ENCODE measurements at regions not wholly inside any gene's neighbourhood (a gene's known extent, or its start where the extent isn't known, plus 50 kb on each side); places are given as distances from the start of the nearest gene placed in this dataset.

- TF ChIP-seq POLR2A (IDR thresholded peaks at IDR 0.05) (no peak), POLR2AphosphoS5 (IDR thresholded peaks at IDR 0.05; ENCODE audit: insufficient read depth in 1 of 2, low read depth in 1 of 2) (no peak)
- TF ChIP-seq, protein P1, sequence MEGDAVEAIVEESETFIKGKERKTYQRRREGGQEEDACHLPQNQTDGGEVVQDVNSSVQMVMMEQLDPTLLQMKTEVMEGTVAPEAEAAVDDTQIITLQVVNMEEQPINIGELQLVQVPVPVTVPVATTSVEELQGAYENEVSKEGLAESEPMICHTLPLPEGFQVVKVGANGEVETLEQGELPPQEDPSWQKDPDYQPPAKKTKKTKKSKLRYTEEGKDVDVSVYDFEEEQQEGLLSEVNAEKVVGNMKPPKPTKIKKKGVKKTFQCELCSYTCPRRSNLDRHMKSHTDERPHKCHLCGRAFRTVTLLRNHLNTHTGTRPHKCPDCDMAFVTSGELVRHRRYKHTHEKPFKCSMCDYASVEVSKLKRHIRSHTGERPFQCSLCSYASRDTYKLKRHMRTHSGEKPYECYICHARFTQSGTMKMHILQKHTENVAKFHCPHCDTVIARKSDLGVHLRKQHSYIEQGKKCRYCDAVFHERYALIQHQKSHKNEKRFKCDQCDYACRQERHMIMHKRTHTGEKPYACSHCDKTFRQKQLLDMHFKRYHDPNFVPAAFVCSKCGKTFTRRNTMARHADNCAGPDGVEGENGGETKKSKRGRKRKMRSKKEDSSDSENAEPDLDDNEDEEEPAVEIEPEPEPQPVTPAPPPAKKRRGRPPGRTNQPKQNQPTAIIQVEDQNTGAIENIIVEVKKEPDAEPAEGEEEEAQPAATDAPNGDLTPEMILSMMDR (IDR thresholded peaks at IDR 0.05), result no peak
Observed at GRCh38 chr12:94749455-94749854, 99.1 kb upstream of the TMCC3 start.
